HG03135 (cell line): ENCODE measurements at regions not wholly inside any gene's neighbourhood (a gene's known extent, or its start where the extent isn't known, plus 50 kb on each side); places are given as distances from the start of the nearest gene placed in this dataset.
"Not testable (repeated sequence)": the region's sequence is repeated elsewhere in the genome, so short reads cannot be mapped to it uniquely, and the experiment has no call there.

Experiments used
- ATAC-seq: cut with Tn5 transposase; IDR thresholded peaks from one replicate; pipeline ENCODE4 v1.9.1; 2021; ENCODE audit warnings: mild to moderate bottlenecking, moderate library complexity; ENCODE audit not compliant: unreplicated experiment

GRCh38 chr4:101421386-101421785 is 74.1 kb upstream of the PPP3CA start:
- ATAC-seq, result no peak

GRCh38 chr4:101420661-101421060 is 73.3 kb upstream of the PPP3CA start:
- no peak for ATAC-seq

GRCh38 chr4:101419336-101420135 is 72.2 kb upstream of the PPP3CA start:
- ATAC-seq, result peak; percentile 70

- ATAC-seq, result no peak
These were observed 71.1 kb upstream of the PPP3CA start for GRCh38 chr4:101418466-101418865.

- peak; percentile 66 for ATAC-seq
These were observed 70.7 kb upstream of the PPP3CA start for GRCh38 chr4:101418055-101418454.

- no peak for ATAC-seq
These were observed 69.7 kb upstream of the PPP3CA start for GRCh38 chr4:101417046-101417445.

GRCh38 chr4:101415962-101416361 is 68.6 kb upstream of the PPP3CA start:
- no peak for ATAC-seq

- ATAC-seq, result no peak
These were observed 67.2 kb upstream of the PPP3CA start for GRCh38 chr4:101414496-101414895.

GRCh38 chr4:101411926-101412325 is 64.6 kb upstream of the PPP3CA start:
- ATAC-seq, result no peak

- ATAC-seq, result not testable (repeated sequence)
These were observed 64.1 kb upstream of the PPP3CA start for GRCh38 chr4:101411281-101411910.

GRCh38 chr4:101400096-101400495 is 52.8 kb upstream of the PPP3CA start:
- ATAC-seq, result no peak

- ATAC-seq, result no peak
These were observed 51.5 kb upstream of the PPP3CA start for GRCh38 chr4:101398807-101399206.
